ENCODE measurements at regions not wholly inside any gene's neighbourhood (a gene's known extent, or its start where the extent isn't known, plus 50 kb on each side); places are given as distances from the start of the nearest gene placed in this dataset.

- Histone ChIP-seq H3K9me3 (no peaks in the 10 kb centered on the region), H3K4me3 (ENCODE audit: low read depth in 1 of 2, low read length in 1 of 2) (no peak overlapping the region), H3K4me1 (ENCODE audit: control insufficient read depth in 1 of 2, insufficient read depth in 1 of 2, low read depth in 1 of 2, low read length in 1 of 2) (no peaks in the 10 kb centered on the region), H3K27me3 (no peaks in the 10 kb centered on the region), H3K27ac (no peak overlapping the region), H3K36me3 (no peaks in the 10 kb centered on the region)
- TF ChIP-seq CTCF (IDR thresholded peaks at IDR 0.05) = no peak
Measured at GRCh38 chr12:87320724-87321123, 708.5 kb downstream of the C12orf50 start.

DNA sequence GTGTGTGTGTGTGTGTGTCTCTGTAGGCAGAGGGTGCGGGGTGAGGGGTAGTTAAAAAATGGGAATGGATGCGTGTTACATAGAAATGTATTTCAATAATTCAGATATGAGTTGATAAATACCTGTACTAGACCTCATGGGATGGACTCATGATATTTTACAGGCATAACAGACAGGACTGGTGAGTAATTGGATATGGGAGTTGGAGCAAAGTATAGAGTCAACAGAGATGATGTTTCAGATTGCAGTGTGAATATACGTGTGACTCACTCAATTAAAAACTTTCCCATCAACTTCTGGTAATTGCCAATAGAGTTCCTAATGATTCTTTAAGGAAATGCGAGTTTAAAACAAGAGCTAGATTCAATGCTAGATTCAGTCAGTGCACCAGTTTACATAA is 711.9 kb downstream of the C12orf50 start:
- no peak overlapping the region for H3K4me3 ChIP-seq (ENCODE audit: low read depth in 1 of 2, low read length in 1 of 2)
- H3K36me3 ChIP-seq = no peaks in the 10 kb centered on the region
- no peaks in the 10 kb centered on the region for H3K27me3 ChIP-seq
- no peak for TF ChIP-seq CTCF (IDR thresholded peaks at IDR 0.05)
- no peak overlapping the region for H3K27ac ChIP-seq
- H3K9me3 ChIP-seq = no peaks in the 10 kb centered on the region
- H3K4me1 ChIP-seq (ENCODE audit: control insufficient read depth in 1 of 2, insufficient read depth in 1 of 2, low read depth in 1 of 2, low read length in 1 of 2) = no peaks in the 10 kb centered on the region

DNA sequence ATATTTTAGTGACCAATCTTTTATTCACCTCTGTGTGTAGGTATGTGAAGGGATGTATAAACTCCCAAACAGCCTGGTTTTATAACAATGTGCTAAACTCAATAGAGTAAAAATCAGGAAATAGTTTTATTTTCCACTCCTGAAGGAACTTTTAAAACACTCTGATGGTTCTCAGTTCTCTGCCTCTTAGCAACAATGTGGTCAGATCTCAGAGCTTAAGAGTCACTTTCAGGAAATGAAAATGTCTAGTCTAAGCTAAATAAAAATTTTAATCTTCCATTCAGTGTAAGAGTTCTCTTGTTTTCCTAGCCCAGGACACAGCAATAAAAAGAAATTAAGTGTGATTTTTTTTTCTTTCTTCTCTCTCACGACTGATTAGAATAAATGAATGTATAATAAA is 718.0 kb downstream of the C12orf50 start:
- no peak overlapping the region for H3K4me3 ChIP-seq (ENCODE audit: low read depth in 1 of 2, low read length in 1 of 2)
- no peak for TF ChIP-seq CTCF (IDR thresholded peaks at IDR 0.05)
- H3K4me1 ChIP-seq (ENCODE audit: control insufficient read depth in 1 of 2, insufficient read depth in 1 of 2, low read depth in 1 of 2, low read length in 1 of 2) = no peaks in the 10 kb centered on the region
- H3K27me3 ChIP-seq = no peaks in the 10 kb centered on the region
- H3K36me3 ChIP-seq = no peaks in the 10 kb centered on the region
- H3K9me3 ChIP-seq = no peaks in the 10 kb centered on the region
- no peak overlapping the region for H3K27ac ChIP-seq

GRCh38 chr12:87310126-87310525 is 719.1 kb downstream of the C12orf50 start:
- no peaks in the 10 kb centered on the region for H3K4me1 ChIP-seq (ENCODE audit: control insufficient read depth in 1 of 2, insufficient read depth in 1 of 2, low read depth in 1 of 2, low read length in 1 of 2)
- H3K9me3 ChIP-seq = no peaks in the 10 kb centered on the region
- no peak overlapping the region for H3K4me3 ChIP-seq (ENCODE audit: low read depth in 1 of 2, low read length in 1 of 2)
- no peak overlapping the region for H3K27ac ChIP-seq
- TF ChIP-seq CTCF (IDR thresholded peaks at IDR 0.05) = no peak
- no peaks in the 10 kb centered on the region for H3K36me3 ChIP-seq
- H3K27me3 ChIP-seq = no peaks in the 10 kb centered on the region

- no peaks in the 10 kb centered on the region for H3K36me3 ChIP-seq
- no peak overlapping the region for H3K4me3 ChIP-seq (ENCODE audit: low read depth in 1 of 2, low read length in 1 of 2)
- no peak overlapping the region for H3K27ac ChIP-seq
- no peak for TF ChIP-seq CTCF (IDR thresholded peaks at IDR 0.05)
- H3K27me3 ChIP-seq = no peaks in the 10 kb centered on the region
- no peaks in the 10 kb centered on the region for H3K4me1 ChIP-seq (ENCODE audit: control insufficient read depth in 1 of 2, insufficient read depth in 1 of 2, low read depth in 1 of 2, low read length in 1 of 2)
- no peaks in the 10 kb centered on the region for H3K9me3 ChIP-seq
Measured at GRCh38 chr12:87305481-87305880, 723.7 kb downstream of the C12orf50 start.

GRCh38 chr12:87304406-87304805 is 724.8 kb downstream of the C12orf50 start:
- no peaks in the 10 kb centered on the region for H3K4me1 ChIP-seq (ENCODE audit: control insufficient read depth in 1 of 2, insufficient read depth in 1 of 2, low read depth in 1 of 2, low read length in 1 of 2)
- H3K27ac ChIP-seq = no peak overlapping the region
- no peak for TF ChIP-seq CTCF (IDR thresholded peaks at IDR 0.05)
- H3K36me3 ChIP-seq = no peaks in the 10 kb centered on the region
- H3K27me3 ChIP-seq = no peaks in the 10 kb centered on the region
- H3K9me3 ChIP-seq = no peaks in the 10 kb centered on the region
- no peak overlapping the region for H3K4me3 ChIP-seq (ENCODE audit: low read depth in 1 of 2, low read length in 1 of 2)
